Sigmoid colon (tissue), 3 donors: ENCODE measurements at regions not wholly inside any gene's neighbourhood (a gene's known extent, or its start where the extent isn't known, plus 50 kb on each side); places are given as distances from the start of the nearest gene placed in this dataset.
"Not testable (repeated sequence)": the region's sequence is repeated elsewhere in the genome, so short reads cannot be mapped to it uniquely, and the experiment has no call there.

Experiments
- POLR2A ChIP-seq, 2 donors: fragments of 450-650 bp; IDR thresholded peaks; one replicate each; pipeline ENCODE4 v1.6.1; 2016; ENCODE audit warnings: antibody characterized with exemption in 2 of 2, mild to moderate bottlenecking in 2 of 2, moderate library complexity in 2 of 2
- TF ChIP-seq, protein P1 (sequence below), 4 experiments: fragments of 450-650 bp in 3 of 4; fragments of 200-600 bp in 1 of 4; IDR thresholded peaks; one replicate each; pipeline ENCODE4 v1.5.1; 2016 to 2019; ENCODE audit warnings: antibody characterized with exemption in 4 of 4, mild to moderate bottlenecking in 3 of 4, moderate library complexity in 2 of 4

DNA sequence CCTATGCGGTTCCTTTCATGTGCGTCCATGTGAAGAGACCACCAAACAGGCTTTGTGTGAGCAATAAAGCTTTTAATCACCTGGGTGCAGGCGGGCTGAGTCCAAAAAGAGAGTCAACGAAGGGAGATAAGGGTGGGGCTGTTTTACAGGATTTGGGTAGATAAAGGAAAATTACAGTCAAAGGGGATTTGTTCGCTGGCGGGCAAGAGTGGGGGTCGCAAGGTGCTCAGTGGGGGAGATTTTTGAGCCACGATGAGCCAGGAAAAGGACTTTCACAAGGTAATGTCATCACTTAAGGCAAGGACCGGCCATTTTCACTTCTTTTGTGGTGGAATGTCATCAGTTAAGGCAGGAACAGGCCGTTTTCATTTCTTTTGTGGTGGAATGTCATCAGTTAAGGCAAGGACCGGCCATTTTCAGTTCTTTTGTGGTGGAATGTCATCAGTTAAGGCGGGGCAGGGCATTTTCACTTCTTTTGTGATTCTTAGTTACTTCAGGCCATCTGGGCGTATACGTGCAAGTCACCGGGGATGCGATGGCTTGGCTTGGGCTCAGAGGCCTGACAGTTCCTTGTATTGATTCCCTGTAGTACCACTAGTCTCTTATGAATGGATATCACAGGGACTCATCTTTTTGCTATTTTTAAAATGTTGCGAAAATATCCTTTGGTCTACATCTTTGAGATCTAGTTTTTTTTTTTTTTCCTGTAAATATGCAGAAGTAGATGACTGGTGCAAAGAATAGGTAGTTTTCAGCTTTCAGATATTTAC, 371.2 kb upstream of the SEMA6A start:
- TF ChIP-seq, protein P1, sequence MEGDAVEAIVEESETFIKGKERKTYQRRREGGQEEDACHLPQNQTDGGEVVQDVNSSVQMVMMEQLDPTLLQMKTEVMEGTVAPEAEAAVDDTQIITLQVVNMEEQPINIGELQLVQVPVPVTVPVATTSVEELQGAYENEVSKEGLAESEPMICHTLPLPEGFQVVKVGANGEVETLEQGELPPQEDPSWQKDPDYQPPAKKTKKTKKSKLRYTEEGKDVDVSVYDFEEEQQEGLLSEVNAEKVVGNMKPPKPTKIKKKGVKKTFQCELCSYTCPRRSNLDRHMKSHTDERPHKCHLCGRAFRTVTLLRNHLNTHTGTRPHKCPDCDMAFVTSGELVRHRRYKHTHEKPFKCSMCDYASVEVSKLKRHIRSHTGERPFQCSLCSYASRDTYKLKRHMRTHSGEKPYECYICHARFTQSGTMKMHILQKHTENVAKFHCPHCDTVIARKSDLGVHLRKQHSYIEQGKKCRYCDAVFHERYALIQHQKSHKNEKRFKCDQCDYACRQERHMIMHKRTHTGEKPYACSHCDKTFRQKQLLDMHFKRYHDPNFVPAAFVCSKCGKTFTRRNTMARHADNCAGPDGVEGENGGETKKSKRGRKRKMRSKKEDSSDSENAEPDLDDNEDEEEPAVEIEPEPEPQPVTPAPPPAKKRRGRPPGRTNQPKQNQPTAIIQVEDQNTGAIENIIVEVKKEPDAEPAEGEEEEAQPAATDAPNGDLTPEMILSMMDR (IDR thresholded peaks at IDR 0.05): not testable (repeated sequence)
- TF ChIP-seq POLR2A (IDR thresholded peaks at IDR 0.05): not testable (repeated sequence)
